H1 (cell line): ENCODE measurements at regions not wholly inside any gene's neighbourhood (a gene's known extent, or its start where the extent isn't known, plus 50 kb on each side); places are given as distances from the start of the nearest gene placed in this dataset.

Experiments used
- CTCF ChIA-PET: fragments of 300-600 bp; sonication (Branson Sonifier 250); formaldehyde crosslinking; loops from one replicate; lab custom pipeline; 2021; ENCODE audit not compliant: partially characterized antibody; lab: Charles Lee
- POLR2A ChIA-PET: fragments of 300-600 bp; sonication (Branson Sonifier 250); formaldehyde crosslinking; loops from one replicate; lab custom pipeline; 2021; ENCODE audit warnings: inconsistent platforms; ENCODE audit not compliant: partially characterized antibody; lab: Charles Lee
- DNase-seq, 2 experiments: peaks; one replicate each; pipeline versions ENCODE4 v3.0.0 to v3.0.0-alpha.2; 2010 to 2022; ENCODE audit warnings: low spot score in 2 of 2, low read depth in 1 of 2, mixed read lengths in 1 of 2
- FAIRE-seq: peaks from 2 replicates; lab custom pipeline; 2011; peaks lifted over from hg19 to GRCh38; lab: Jason Lieb, UNC
- H2AFZ ChIP-seq: 2 replicates; pipeline ENCODE4 v1.8.1; 2012; ENCODE audit warnings: low read length, inconsistent platforms
- H2AK5ac ChIP-seq: 2 replicates; pipeline ENCODE4 v1.6.1; 2013; ENCODE audit warnings: low read depth, low read length
- H2BK120ac ChIP-seq: replicated peaks from 2 replicates; pipeline ENCODE3; 2013; ENCODE audit warnings: low read depth, low read length, inconsistent platforms
- H2BK12ac ChIP-seq: 2 replicates; pipeline ENCODE4 v1.6.1; 2013; ENCODE audit warnings: low read depth, low read length
- H2BK15ac ChIP-seq: 2 replicates; pipeline ENCODE4 v1.6.1; 2013; ENCODE audit warnings: low read length
- H2BK20ac ChIP-seq: 2 replicates; pipeline ENCODE4 v1.6.1; 2013; ENCODE audit warnings: low read length
- H2BK5ac ChIP-seq: 2 replicates; pipeline ENCODE4 v1.6.1; 2013; ENCODE audit warnings: low read depth, low read length
- H3K14ac ChIP-seq: 2 replicates; pipeline ENCODE4 v1.6.1; 2013; ENCODE audit warnings: inconsistent platforms; ENCODE audit not compliant: insufficient read length
- H3K18ac ChIP-seq: 2 replicates; pipeline ENCODE4 v1.6.1; 2013; ENCODE audit warnings: low read length; ENCODE audit errors: extremely low read depth
- H3K23ac ChIP-seq: 2 replicates; pipeline ENCODE4 v1.6.1; 2013; ENCODE audit warnings: inconsistent platforms; ENCODE audit not compliant: insufficient read length
- H3K23me2 ChIP-seq: 2 replicates; pipeline ENCODE4 v1.6.1; 2013; ENCODE audit warnings: low read depth, low read length
- H3K27ac ChIP-seq: 2 replicates; pipeline ENCODE4 v1.6.1; 2011; ENCODE audit warnings: low read depth, low read length, inconsistent platforms
- H3K27me3 ChIP-seq, 4 experiments: replicated peaks in 1 of 4; 1 replicate in 1 of 4; 2 replicates in 3 of 4; pipeline versions ENCODE4 v1.6.1 to v1.8.1; 2011 to 2013; ENCODE audit warnings: low read length in 3 of 4, mild to moderate bottlenecking in 3 of 4, inconsistent platforms in 2 of 4, mixed read lengths in 2 of 4, moderate library complexity in 1 of 4; ENCODE audit not compliant: control insufficient read depth in 3 of 4, insufficient read depth in 3 of 4; ENCODE audit errors: extremely low read depth in 1 of 4
- H3K36me3 ChIP-seq, 4 experiments: 2 replicates each; pipeline versions ENCODE4 v1.6.1 to v1.8.1; 2011 to 2013; ENCODE audit warnings: mild to moderate bottlenecking in 4 of 4, low read length in 3 of 4, moderate library complexity in 2 of 4, control low read depth in 1 of 4, inconsistent platforms in 1 of 4; ENCODE audit not compliant: insufficient read depth in 4 of 4, control insufficient read depth in 2 of 4
- H3K4ac ChIP-seq: replicated peaks from 2 replicates; pipeline ENCODE3; 2013; ENCODE audit warnings: low read length, low read depth, mixed read lengths, inconsistent platforms; ENCODE audit not compliant: insufficient read length
- H3K4me1 ChIP-seq, 4 experiments: replicated peaks in 1 of 4; 1 replicate in 1 of 4; 2 replicates in 3 of 4; pipeline versions ENCODE4 v1.6.1 to v1.8.1; 2011 to 2013; ENCODE audit warnings: low read length in 3 of 4, inconsistent platforms in 2 of 4, mixed read lengths in 1 of 4; ENCODE audit not compliant: insufficient read depth in 4 of 4, control insufficient read depth in 3 of 4
- H3K4me2 ChIP-seq, 2 experiments: 2 replicates each; pipeline versions ENCODE4 v1.6.1 to v1.8.1; 2011 to 2013; ENCODE audit warnings: low read depth in 2 of 2, low read length in 2 of 2, control low read depth in 1 of 2, inconsistent platforms in 1 of 2, mild to moderate bottlenecking in 1 of 2; ENCODE audit not compliant: insufficient read depth in 1 of 2
- H3K4me3 ChIP-seq, 4 experiments: fragments of 200-600, 300-600 bp in 1 of 4; sonication (generic), shearing (Covaris generic), sonication (Bioruptor Twin) in 1 of 4; 2 replicates each; pipeline versions ENCODE4 v1.5.1 to v1.8.1; 2011 to 2016; ENCODE audit warnings: low read length in 4 of 4, low read depth in 3 of 4, control low read depth in 2 of 4, inconsistent platforms in 2 of 4, mild to moderate bottlenecking in 2 of 4, mixed read lengths in 1 of 4, moderate library complexity in 1 of 4; ENCODE audit not compliant: insufficient read depth in 2 of 4; ENCODE audit errors: extremely low read depth in 1 of 4
- H3K56ac ChIP-seq: replicated peaks from 2 replicates; pipeline ENCODE3; 2013; ENCODE audit warnings: low read depth, mild to moderate bottlenecking, mixed read lengths, low read length, inconsistent platforms; ENCODE audit not compliant: insufficient read length
- H3K79me1 ChIP-seq: 2 replicates; pipeline ENCODE4 v1.6.1; 2013; ENCODE audit warnings: low read depth, low read length, control low read depth
- H3K79me2 ChIP-seq, 2 experiments: 2 replicates each; pipeline versions ENCODE4 v1.6.1 to v1.8.1; 2012 to 2013; ENCODE audit warnings: low read length in 2 of 2, mild to moderate bottlenecking in 2 of 2, inconsistent platforms in 1 of 2; ENCODE audit not compliant: insufficient read depth in 2 of 2, control insufficient read depth in 1 of 2
- H3K9ac ChIP-seq, 4 experiments: replicated peaks in 1 of 4; 1 replicate in 1 of 4; 2 replicates in 3 of 4; pipeline versions ENCODE4 v1.6.1 to v1.8.1; 2011 to 2013; ENCODE audit warnings: low read depth in 3 of 4, low read length in 3 of 4, control low read depth in 2 of 4, mild to moderate bottlenecking in 2 of 4, moderate library complexity in 2 of 4, inconsistent platforms in 1 of 4; ENCODE audit errors: extremely low read depth in 1 of 4
- H3K9me3 ChIP-seq, 2 experiments: 2 replicates each; pipeline versions ENCODE4 v1.6.1 to v1.8.1; 2012 to 2013; ENCODE audit warnings: mild to moderate bottlenecking in 2 of 2, moderate library complexity in 2 of 2, control low read depth in 1 of 2, inconsistent platforms in 1 of 2, low read depth in 1 of 2, low read length in 1 of 2, mixed read lengths in 1 of 2; ENCODE audit not compliant: insufficient read depth in 2 of 2
- H4K20me1 ChIP-seq, 2 experiments: replicated peaks in 1 of 2; 2 replicates each; pipeline versions ENCODE3 to v1.8.1; 2011 to 2013; ENCODE audit warnings: inconsistent platforms in 2 of 2, low read length in 2 of 2, mild to moderate bottlenecking in 1 of 2; ENCODE audit not compliant: insufficient read depth in 2 of 2, control insufficient read depth in 1 of 2
- H4K5ac ChIP-seq: 2 replicates; pipeline ENCODE4 v1.6.1; 2013; ENCODE audit warnings: low read length, low read depth, mixed read lengths, inconsistent platforms; ENCODE audit not compliant: insufficient read length
- H4K8ac ChIP-seq: 2 replicates; pipeline ENCODE4 v1.8.0; 2013; ENCODE audit warnings: mild to moderate bottlenecking, moderate library complexity, low read length, inconsistent platforms; ENCODE audit not compliant: insufficient read depth; ENCODE audit errors: extremely low read depth
- H4K91ac ChIP-seq: replicated peaks from 2 replicates; pipeline ENCODE3; 2013; ENCODE audit warnings: low read length, mixed read lengths, inconsistent platforms; ENCODE audit not compliant: insufficient read length
- CHD2 ChIP-seq: IDR thresholded peaks from 2 replicates; pipeline ENCODE4 v1.6.1; 2012; ENCODE audit warnings: low read length, improper control_type of control experiment
- CTBP2 ChIP-seq: IDR thresholded peaks from 2 replicates; pipeline ENCODE4 v1.7.0; 2011; ENCODE audit warnings: borderline replicate concordance, mild to moderate bottlenecking, moderate library complexity, mixed read lengths, low read length; ENCODE audit not compliant: insufficient read depth, insufficient read length
- EP300 ChIP-seq, 2 experiments: IDR thresholded peaks; 1 replicate in 1 of 2; 2 replicates in 1 of 2; pipeline ENCODE4 v1.6.1; 2011 to 2012; ENCODE audit warnings: low read depth in 2 of 2, low read length in 2 of 2, mild to moderate bottlenecking in 2 of 2, borderline replicate concordance in 1 of 2, inconsistent platforms in 1 of 2, moderate library complexity in 1 of 2
- EZH2 ChIP-seq: fragments of 200-600 bp; sonication (generic); IDR thresholded peaks from 2 replicates; pipeline ENCODE4 v1.7.1; 2012; ENCODE audit warnings: low read depth, mild to moderate bottlenecking, moderate library complexity, low read length, inconsistent platforms; ENCODE audit not compliant: severe bottlenecking
- KDM1A ChIP-seq: fragments of 200-600, 300-600 bp; sonication (generic); IDR thresholded peaks from 2 replicates; pipeline ENCODE4 v1.7.1; 2016; ENCODE audit warnings: mild to moderate bottlenecking, low read length, borderline replicate concordance
- MAX ChIP-seq: IDR thresholded peaks from 2 replicates; pipeline ENCODE4 v1.6.1; 2012; ENCODE audit warnings: inconsistent platforms
- RXRA ChIP-seq: IDR thresholded peaks from 2 replicates; pipeline ENCODE4 v1.6.1; 2011; ENCODE audit warnings: low read depth, mild to moderate bottlenecking, low read length, moderate library complexity; ENCODE audit not compliant: insufficient read depth
- SIN3A ChIP-seq, 2 experiments: IDR thresholded peaks in 1 of 2; conservative IDR thresholded peaks in 1 of 2; 2 replicates each; pipeline ENCODE4 v1.6.1; 2011 to 2012; ENCODE audit warnings: low read length in 2 of 2, improper control_type of control experiment in 1 of 2, low read depth in 1 of 2, mild to moderate bottlenecking in 1 of 2
- SIX5 ChIP-seq: IDR thresholded peaks from 2 replicates; pipeline ENCODE4 v1.6.1; 2011; ENCODE audit warnings: mild to moderate bottlenecking, low read depth, low read length
- SUZ12 ChIP-seq: fragments of 200-600 bp; sonication (generic); IDR thresholded peaks from 2 replicates; pipeline ENCODE4 v1.6.1; 2012; ENCODE audit warnings: mild to moderate bottlenecking, inconsistent platforms, low read length, moderate library complexity, mixed read lengths
- TAF7 ChIP-seq: optimal IDR thresholded peaks from 2 replicates; pipeline ENCODE3; 2011; ENCODE audit warnings: low read depth, mild to moderate bottlenecking, inconsistent platforms, low read length, moderate library complexity, borderline replicate concordance
- YY1 ChIP-seq: IDR thresholded peaks from 2 replicates; pipeline ENCODE4 v1.6.1; 2011; ENCODE audit warnings: low read depth, mild to moderate bottlenecking, low read length
- ZNF274 ChIP-seq: IDR thresholded peaks from 2 replicates; pipeline ENCODE4 v1.7.0; 2012; ENCODE audit warnings: low read length, borderline replicate concordance; ENCODE audit errors: extremely low read depth
- WGBS, 2 experiments: shearing (Covaris generic) in 1 of 2; methylation state at CpG; one replicate each; pipeline versions ENCODE4 v1.1.6 to v1.1.7; 2013 to 2015; ENCODE audit warnings: low lambda C conversion rate in 2 of 2, mixed read lengths in 2 of 2, inconsistent platforms in 1 of 2, low coverage in 1 of 2, missing lambda C conversion rate in 1 of 2; ENCODE audit not compliant: insufficient replicate concordance in 2 of 2, insufficient coverage in 1 of 2, insufficient read length in 1 of 2; ENCODE audit errors: extremely low coverage in 1 of 2, missing lambda C conversion rate in 1 of 2; 5-methylcytosine and 5-hydroxymethylcytosine counted together

GRCh38 chr11:127624306-127624856, 623.8 kb upstream of the KIRREL3 start:
- H3K4ac ChIP-seq: no peak overlapping the region
- no peaks in the 10 kb centered on the region for H3K4me1 ChIP-seq
- no peaks in the 10 kb centered on the region for H4K20me1 ChIP-seq
- H4K8ac ChIP-seq: no peak overlapping the region
- POLR2A ChIA-PET: no interaction called here
- H3K4me2 ChIP-seq: no peak overlapping the region
- no peaks in the 10 kb centered on the region; a peak in 1 of 7 replicates for H3K27me3 ChIP-seq
- no peaks in the 10 kb centered on the region for H3K79me2 ChIP-seq
- no peak overlapping the region for H2BK15ac ChIP-seq
- H4K91ac ChIP-seq: no peak overlapping the region
- H3K4me3 ChIP-seq: no peak overlapping the region
- H4K5ac ChIP-seq: no peak overlapping the region
- no peak overlapping the region for H3K18ac ChIP-seq
- H2AK5ac ChIP-seq: no peak overlapping the region
- H2BK20ac ChIP-seq: no peak overlapping the region
- no peaks in the 10 kb centered on the region for H3K36me3 ChIP-seq
- H3K9ac ChIP-seq: no peak overlapping the region
- H2AFZ ChIP-seq: no peak overlapping the region
- FAIRE-seq (no peak), DNase-seq (no peak)
- no peak overlapping the region for H3K27ac ChIP-seq
- no peak overlapping the region for H2BK12ac ChIP-seq
- CTCF ChIA-PET: interaction anchor here (0.9 kb wide), 1 partner anchor 533 kb away, joined by 4 read pairs; no protein-coding TSS in a partner anchor
- WGBS, 2 experiments: 90% methylated on average over 10 of the region's 10 CpGs; no CpG with 5 or more reads in 1 of the 2 experiments
- no peak overlapping the region for H2BK120ac ChIP-seq
- H2BK5ac ChIP-seq: no peak overlapping the region
- H3K9me3 ChIP-seq: no peaks in the 10 kb centered on the region
- H3K79me1 ChIP-seq: no peaks in the 10 kb centered on the region
- no peaks in the 10 kb centered on the region for H3K23me2 ChIP-seq
- H3K14ac ChIP-seq: no peak overlapping the region
- no peak overlapping the region for H3K23ac ChIP-seq
- H3K56ac ChIP-seq: no peak overlapping the region
- no peak for TF ChIP-seq YY1
- TF ChIP-seq SIN3A (conservative IDR thresholded peaks at IDR 0.05 in 1 of 2, IDR thresholded peaks at IDR 0.05 in 1 of 2; ENCODE audit: low read depth in 1 of 2, low read length in 2 of 2): no peak
- TF ChIP-seq SUZ12: no peak
- TF ChIP-seq CTBP2: no peak
- TF ChIP-seq EP300 (IDR thresholded peaks at IDR 0.05; ENCODE audit: borderline replicate concordance in 1 of 2, low read depth in 2 of 2, low read length in 2 of 2): no peak
- no peak for TF ChIP-seq MAX
- TF ChIP-seq EZH2: no peak
- no peak for TF ChIP-seq SIX5
- no peak for TF ChIP-seq TAF7
- TF ChIP-seq RXRA: no peak
- no peak for TF ChIP-seq ZNF274
- no peak for TF ChIP-seq KDM1A
- no peak for TF ChIP-seq CHD2
